Breast epithelium (tissue), 3 donors: ENCODE measurements at regions not wholly inside any gene's neighbourhood (a gene's known extent, or its start where the extent isn't known, plus 50 kb on each side); places are given as distances from the start of the nearest gene placed in this dataset.

ENCODE experiments used
- POLR2A ChIP-seq: fragments of 450-650 bp; IDR thresholded peaks from one replicate; pipeline ENCODE4 v1.6.1; 2016; ENCODE audit warnings: antibody characterized with exemption, mild to moderate bottlenecking, moderate library complexity
- POLR2AphosphoS5 ChIP-seq, 3 donors: sonication (generic); formaldehyde crosslinking; IDR thresholded peaks; one replicate each; pipeline ENCODE4 v1.6.1; 2017; ENCODE audit warnings: antibody characterized with exemption in 3 of 3

- TF ChIP-seq POLR2A, result no peak
- TF ChIP-seq POLR2AphosphoS5 (IDR thresholded peaks at IDR 0.05), result no peak
Observed at GRCh38 chr12:56872366-56872765, 61.8 kb downstream of the SDR9C7 start.
